Thymus (tissue), 11 donors: ENCODE measurements at regions not wholly inside any gene's neighbourhood (a gene's known extent, or its start where the extent isn't known, plus 50 kb on each side); places are given as distances from the start of the nearest gene placed in this dataset.

Experiments
- DNase-seq, 9 donors: peaks; one replicate each; pipeline ENCODE4 v3.0.0-alpha.2; 2013; ENCODE audit warnings: low spot score in 9 of 9, low read depth in 6 of 9, missing footprints in 1 of 9
- H3K27ac ChIP-seq, 2 donors: one replicate each; pipeline ENCODE4 v1.5.1; 2013; ENCODE audit warnings: control low read depth in 1 of 2, low read depth in 1 of 2, low read length in 1 of 2, mild to moderate bottlenecking in 1 of 2, moderate library complexity in 1 of 2
- H3K27me3 ChIP-seq, 2 donors: one replicate each; pipeline ENCODE4 v1.5.1; 2013; ENCODE audit warnings: low read length in 1 of 2; ENCODE audit not compliant: control insufficient read depth in 2 of 2, insufficient read depth in 1 of 2
- H3K36me3 ChIP-seq, 2 donors: one replicate each; pipeline ENCODE4 v1.5.1; 2013; ENCODE audit warnings: low read length in 1 of 2, mild to moderate bottlenecking in 1 of 2, moderate library complexity in 1 of 2; ENCODE audit not compliant: control insufficient read depth in 2 of 2, insufficient read depth in 2 of 2
- H3K4me1 ChIP-seq, 2 donors: one replicate each; pipeline ENCODE4 v1.5.1; 2013; ENCODE audit warnings: low read length in 2 of 2; ENCODE audit not compliant: control insufficient read depth in 2 of 2, insufficient read depth in 2 of 2
- H3K4me3 ChIP-seq, 2 donors: one replicate each; pipeline ENCODE4 v1.5.1; 2013; ENCODE audit warnings: low read length in 2 of 2, control low read depth in 1 of 2, mild to moderate bottlenecking in 1 of 2
- H3K9me3 ChIP-seq, 2 donors: one replicate each; pipeline ENCODE4 v1.5.1; 2013; ENCODE audit warnings: low read length in 1 of 2, mild to moderate bottlenecking in 1 of 2; ENCODE audit not compliant: control insufficient read depth in 2 of 2, insufficient read depth in 1 of 2
- WGBS: extraction: QIAGEN DNeasy Blood & Tissue Kit; methylation state at CpG from one replicate; pipeline ENCODE4 v1.1.7; 2013; 5-methylcytosine and 5-hydroxymethylcytosine counted together
- donor health status: healthy.

DNA sequence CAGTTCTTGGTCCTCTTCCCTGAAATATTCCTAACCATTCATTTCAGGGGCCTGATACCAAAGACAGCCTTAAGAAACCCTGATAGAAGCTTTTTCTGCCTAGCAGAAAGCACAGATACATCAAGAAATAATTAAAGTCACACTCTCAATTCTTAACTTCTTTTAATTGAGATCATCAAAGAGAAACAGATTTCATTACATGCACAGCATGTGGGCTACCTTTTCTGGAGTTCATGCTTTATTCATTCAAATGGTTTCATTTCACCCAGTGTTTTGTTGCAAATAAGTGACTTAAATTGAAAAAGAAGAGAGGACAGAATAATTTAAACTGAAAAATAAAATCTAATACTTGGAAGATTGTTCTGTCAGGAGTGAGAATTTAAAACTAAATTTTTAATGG, 192.6 kb upstream of the GGTLC1 start:
- no peaks in the 10 kb centered on the region for H3K27me3 ChIP-seq
- H3K27ac ChIP-seq = no peak overlapping the region
- H3K4me1 ChIP-seq = no peaks in the 10 kb centered on the region
- H3K4me3 ChIP-seq = no peak overlapping the region
- DNase-seq = no peak
- H3K36me3 ChIP-seq = no peaks in the 10 kb centered on the region
- H3K9me3 ChIP-seq = no peaks in the 10 kb centered on the region

GRCh38 chr20:24169256-24169655, 180.7 kb upstream of the GGTLC1 start:
- Histone ChIP-seq H3K9me3 (no peaks in the 10 kb centered on the region), H3K27ac (no peak overlapping the region), H3K4me1 (no peaks in the 10 kb centered on the region), H3K36me3 (no peaks in the 10 kb centered on the region), H3K27me3 (no peaks in the 10 kb centered on the region), H3K4me3 (no peak overlapping the region)
- no peak for DNase-seq
- 95% methylated on average over 1 of the region's 1 CpG for WGBS

- no peaks in the 10 kb centered on the region for H3K4me1 ChIP-seq
- no peak overlapping the region for H3K4me3 ChIP-seq
- WGBS = 96% methylated on average over 3 of the region's 3 CpGs
- H3K36me3 ChIP-seq = no peaks in the 10 kb centered on the region
- no peaks in the 10 kb centered on the region for H3K9me3 ChIP-seq
- no peak for DNase-seq
- H3K27ac ChIP-seq = no peak overlapping the region
- no peaks in the 10 kb centered on the region for H3K27me3 ChIP-seq
These were observed 177.8 kb upstream of the GGTLC1 start for GRCh38 chr20:24166412-24166811.

- DNase-seq = no peak
- Histone ChIP-seq H3K27me3 (no peaks in the 10 kb centered on the region), H3K27ac (no peak overlapping the region), H3K4me3 (no peak overlapping the region), H3K9me3 (no peaks in the 10 kb centered on the region), H3K36me3 (no peaks in the 10 kb centered on the region), H3K4me1 (no peaks in the 10 kb centered on the region)
- WGBS = 82% methylated on average over 4 of the region's 4 CpGs
These were observed 177.5 kb upstream of the GGTLC1 start for GRCh38 chr20:24166123-24166381.

- WGBS = 85% methylated on average over 6 of the region's 6 CpGs
- no peak overlapping the region for H3K27ac ChIP-seq
- no peaks in the 10 kb centered on the region for H3K9me3 ChIP-seq
- no peak for DNase-seq
- no peak overlapping the region for H3K4me3 ChIP-seq
- H3K27me3 ChIP-seq = no peaks in the 10 kb centered on the region
- no peaks in the 10 kb centered on the region for H3K4me1 ChIP-seq
- no peaks in the 10 kb centered on the region for H3K36me3 ChIP-seq
These were observed 176.9 kb upstream of the GGTLC1 start for GRCh38 chr20:24165301-24166122.

GRCh38 chr20:24164360-24164759, 175.8 kb upstream of the GGTLC1 start:
- WGBS = 64% methylated on average over 5 of the region's 5 CpGs

GRCh38 chr20:24163506-24163905, 174.9 kb upstream of the GGTLC1 start:
- 93% methylated on average over 2 of the region's 2 CpGs for WGBS
- no peaks in the 10 kb centered on the region for H3K27me3 ChIP-seq

More at GRCh38 chr20:24164360-24164759, 175.8 kb upstream of the GGTLC1 start:
- DNase-seq = peak in 2 of 9 donors; percentile 16 to 20
- no peaks in the 10 kb centered on the region for H3K27me3 ChIP-seq
- no peaks in the 10 kb centered on the region for H3K9me3 ChIP-seq
- no peaks in the 10 kb centered on the region for H3K4me1 ChIP-seq
- H3K4me3 ChIP-seq = no peak overlapping the region
- no peak overlapping the region for H3K27ac ChIP-seq
- H3K36me3 ChIP-seq = no peaks in the 10 kb centered on the region

GRCh38 chr20:24160563-24161281, 172.1 kb upstream of the GGTLC1 start:
- H3K4me1 ChIP-seq = no peaks in the 10 kb centered on the region
- WGBS = 63% methylated on average over 5 of the region's 5 CpGs
- H3K9me3 ChIP-seq = no peaks in the 10 kb centered on the region
- no peak overlapping the region for H3K27ac ChIP-seq
- H3K27me3 ChIP-seq = no peaks in the 10 kb centered on the region
- no peaks in the 10 kb centered on the region for H3K36me3 ChIP-seq
- no peak overlapping the region for H3K4me3 ChIP-seq
- DNase-seq = peak in 5 of 9 donors; percentile 12 to 43 (median 17)

More at GRCh38 chr20:24163506-24163905, 174.9 kb upstream of the GGTLC1 start:
- Histone ChIP-seq H3K4me3 (no peak overlapping the region), H3K36me3 (no peaks in the 10 kb centered on the region), H3K27ac (no peak overlapping the region), H3K9me3 (no peaks in the 10 kb centered on the region), H3K4me1 (no peaks in the 10 kb centered on the region)
- DNase-seq = no peak

GRCh38 chr20:24158281-24158680, 169.7 kb upstream of the GGTLC1 start:
- no peak for DNase-seq
- Histone ChIP-seq H3K36me3 (no peaks in the 10 kb centered on the region), H3K4me3 (no peak overlapping the region), H3K9me3 (no peaks in the 10 kb centered on the region), H3K27me3 (no peaks in the 10 kb centered on the region), H3K27ac (no peak overlapping the region), H3K4me1 (no peaks in the 10 kb centered on the region)
- 85% methylated on average over 2 of the region's 2 CpGs for WGBS
